ENCODE measurements at regions not wholly inside any gene's neighbourhood (a gene's known extent, or its start where the extent isn't known, plus 50 kb on each side); places are given as distances from the start of the nearest gene placed in this dataset.

DNA sequence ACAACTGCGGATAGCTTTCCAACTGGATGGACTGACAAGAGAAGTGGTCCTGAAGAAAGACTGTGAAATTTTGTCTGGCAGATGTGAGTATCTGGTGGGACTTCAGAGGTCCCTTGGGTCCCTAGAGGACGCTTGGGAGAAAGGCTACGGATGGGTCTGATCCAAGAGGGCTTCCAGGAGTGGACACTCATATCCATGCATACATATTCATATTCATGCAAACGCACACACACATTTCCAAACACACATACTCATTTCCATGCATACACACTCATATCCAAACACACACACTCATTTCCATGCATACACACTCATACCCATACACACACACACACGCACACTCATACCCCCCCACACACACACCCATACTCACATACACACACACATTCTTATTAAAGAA, 200.2 kb upstream of the DDX18 start (continued):
- TF ChIP-seq TBP (IDR thresholded peaks at IDR 0.05; ENCODE audit: low read depth, low read length) (no peak), PHF8 (conservative IDR thresholded peaks at IDR 0.05; ENCODE audit: low read depth, low read length) (no peak)
